HG03575 (cell line): ENCODE measurements at regions not wholly inside any gene's neighbourhood (a gene's known extent, or its start where the extent isn't known, plus 50 kb on each side); places are given as distances from the start of the nearest gene placed in this dataset.
"Not testable (repeated sequence)": the region's sequence is repeated elsewhere in the genome, so short reads cannot be mapped to it uniquely, and the experiment has no call there.

Experiments used
- ATAC-seq: cut with Tn5 transposase; IDR thresholded peaks from one replicate; pipeline ENCODE4 v1.9.1; 2021; ENCODE audit not compliant: unreplicated experiment, insufficient number of reproducible peaks, low FRiP score; ENCODE audit errors: extremely low read depth

DNA sequence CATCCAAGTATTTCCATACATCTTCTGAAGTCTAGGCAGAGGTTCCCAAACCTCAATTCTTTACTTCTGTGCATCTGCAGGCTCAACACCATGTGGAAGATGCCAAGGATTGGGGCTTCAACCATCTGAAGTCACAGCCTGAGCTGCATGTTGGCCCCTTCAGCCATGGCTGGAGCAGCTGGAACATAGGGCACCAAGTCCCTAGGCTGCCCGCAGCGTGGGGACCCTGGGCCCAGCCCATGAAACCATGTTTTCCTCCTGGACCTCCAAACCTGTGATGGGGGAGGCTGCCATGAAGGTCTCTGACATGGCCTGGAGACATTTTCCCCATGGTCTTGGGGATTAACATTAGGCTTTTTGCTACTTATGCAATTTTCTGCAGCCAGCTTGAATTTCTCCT, 729.8 kb downstream of the KCNT2 start:
- ATAC-seq = no peak

DNA sequence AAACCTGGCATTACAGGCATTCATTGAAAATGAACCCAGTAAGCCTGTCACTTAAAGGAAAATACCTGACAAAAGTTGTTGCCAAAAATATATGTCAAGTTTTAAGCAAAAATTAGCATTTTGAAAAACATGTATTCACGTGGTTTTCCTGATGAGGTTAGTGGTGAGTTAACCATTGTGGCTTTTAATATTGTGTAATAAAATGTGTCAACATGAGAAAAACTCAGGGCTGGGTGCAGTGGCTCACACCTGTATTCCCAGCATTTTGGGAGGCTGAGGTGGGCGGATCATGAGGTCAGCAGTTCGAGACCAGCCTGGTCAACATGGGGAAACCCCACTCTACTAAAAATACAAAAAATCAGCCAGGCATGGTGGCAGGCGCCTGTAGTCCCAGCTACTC, 731.4 kb downstream of the KCNT2 start:
- ATAC-seq = no peak

DNA sequence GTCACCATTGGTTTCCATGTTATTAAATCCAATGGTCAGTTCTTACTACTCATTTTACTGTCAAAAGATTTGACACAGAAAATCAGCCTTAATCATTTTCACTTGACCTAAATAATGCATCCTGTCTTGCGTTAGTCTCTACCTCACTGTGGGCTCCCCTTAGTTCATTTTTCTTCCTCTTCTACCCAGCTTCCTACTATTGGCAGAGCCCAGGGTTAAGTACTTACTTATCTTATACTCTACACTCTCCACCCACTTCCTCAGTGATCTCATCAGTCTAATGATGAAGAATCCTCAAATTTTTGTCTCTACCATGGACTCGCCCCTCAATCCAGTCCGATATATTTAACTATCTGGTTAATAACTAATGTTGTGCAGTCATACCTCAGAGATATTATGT, 735.9 kb downstream of the KCNT2 start:
- no peak for ATAC-seq

DNA sequence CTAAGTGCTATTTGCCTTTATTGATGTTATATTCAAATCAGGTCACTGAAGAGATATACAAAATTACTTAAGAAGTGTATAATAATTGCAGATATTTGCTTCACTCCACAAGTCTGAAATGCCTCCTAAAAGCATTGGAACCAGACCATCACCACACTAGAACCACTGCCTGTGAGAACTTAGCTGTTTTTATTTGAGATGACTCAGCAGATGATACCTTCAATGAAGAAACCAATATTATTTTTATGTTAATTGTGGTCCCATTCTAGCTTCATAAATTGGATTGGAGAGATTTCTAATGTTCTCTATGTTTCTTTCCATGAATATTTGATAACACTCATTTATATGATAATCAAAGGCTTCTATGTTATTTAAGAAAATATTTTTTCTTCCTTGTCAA, 740.6 kb downstream of the KCNT2 start:
- no peak for ATAC-seq

DNA sequence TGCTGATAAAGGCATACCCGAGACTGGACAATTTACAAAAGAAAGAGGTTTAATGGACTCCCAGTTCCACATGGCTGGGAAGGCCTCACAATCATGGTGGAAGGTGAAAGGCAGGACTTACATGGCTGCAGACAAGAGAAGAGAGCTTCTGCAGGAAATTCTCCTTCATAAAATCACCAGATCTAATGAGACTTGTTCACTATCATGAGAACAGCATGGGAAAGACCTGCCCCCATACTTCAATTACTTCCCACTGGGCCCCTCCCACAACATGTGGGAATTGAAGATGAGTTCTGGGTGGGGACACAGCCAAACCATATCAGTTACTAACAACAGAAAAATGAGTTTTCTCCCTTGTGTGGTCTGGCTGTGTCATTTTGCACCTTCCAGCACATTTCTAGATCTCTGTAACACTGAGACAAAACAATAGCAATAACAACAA, 741.4 kb downstream of the KCNT2 start:
- no peak for ATAC-seq

DNA sequence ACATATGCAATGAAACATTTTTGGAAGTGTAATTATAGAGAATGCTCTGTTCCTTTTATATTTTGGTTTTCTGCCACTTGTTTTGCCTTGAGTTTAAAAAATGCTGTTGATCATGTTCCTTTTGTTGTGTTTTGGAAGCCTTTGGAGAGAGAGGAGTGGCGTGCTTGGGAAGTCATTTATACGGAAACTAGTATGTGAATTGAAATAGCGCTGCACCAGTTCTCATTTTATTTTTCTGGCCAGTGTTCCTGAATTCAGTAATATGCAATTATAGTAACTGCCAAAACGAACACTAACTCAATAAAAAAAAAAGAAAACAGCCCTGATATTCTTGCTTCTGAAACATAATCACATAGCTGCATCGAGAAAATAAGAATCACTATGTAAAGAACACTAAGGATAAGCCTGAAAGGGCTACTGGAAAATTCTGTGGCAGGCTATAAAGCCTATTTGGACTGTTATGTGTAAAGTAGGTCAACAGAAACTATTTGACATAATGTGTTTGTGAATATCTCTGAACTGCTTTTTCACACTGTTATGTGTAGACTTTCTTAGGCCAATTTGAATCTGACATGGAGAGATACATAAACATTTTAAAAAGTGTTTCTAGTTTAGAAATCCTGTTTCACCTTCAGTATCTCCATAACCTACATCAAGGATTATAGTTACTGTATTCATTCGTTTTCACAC, 742.0 kb downstream of the KCNT2 start:
- no peak for ATAC-seq

DNA sequence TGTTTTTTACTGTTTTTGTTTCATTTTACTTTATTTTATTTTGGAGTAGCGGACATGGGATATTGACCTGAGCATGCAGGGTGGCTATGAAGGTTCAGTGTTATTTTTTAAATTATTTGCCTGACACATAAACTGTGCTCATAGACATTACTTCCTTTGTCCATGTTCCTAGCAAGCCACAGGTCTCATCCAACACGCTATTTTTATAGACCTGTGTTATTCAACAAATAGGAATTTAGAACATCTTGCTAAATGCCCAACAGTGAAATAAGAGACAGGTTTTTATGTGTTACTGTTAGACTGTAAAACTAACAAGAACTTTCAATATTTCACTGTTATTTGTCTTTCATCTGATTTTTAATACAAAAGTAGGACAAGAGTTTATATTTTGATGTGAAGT, 756.4 kb downstream of the KCNT2 start:
- ATAC-seq = no peak

DNA sequence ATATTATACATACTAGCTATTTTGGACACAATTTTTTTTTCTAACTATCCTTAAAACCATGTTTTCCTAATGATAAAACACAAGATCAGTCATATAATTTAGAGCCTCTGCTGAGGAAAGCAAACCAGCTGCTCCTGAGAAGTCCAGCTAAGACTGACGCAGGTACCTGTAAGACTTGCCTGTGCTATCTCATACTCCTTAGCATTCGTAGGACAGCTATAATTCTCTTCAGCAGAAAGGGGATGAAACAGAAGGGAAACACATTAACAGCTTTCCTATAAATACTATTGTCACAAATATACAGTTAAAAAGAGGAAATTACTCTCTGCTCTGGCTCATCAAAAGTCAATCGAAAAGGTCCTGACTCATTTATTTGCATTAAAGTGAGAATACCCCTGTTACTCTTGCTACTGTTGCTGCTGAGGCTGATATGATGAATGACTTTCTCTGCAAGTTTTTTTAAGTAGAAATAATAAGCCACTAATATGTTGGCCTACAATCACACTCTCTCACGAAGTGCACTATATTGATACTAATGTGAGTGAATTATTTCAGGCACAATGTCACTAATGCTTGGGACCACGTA, 757.1 kb downstream of the KCNT2 start:
- no peak for ATAC-seq

DNA sequence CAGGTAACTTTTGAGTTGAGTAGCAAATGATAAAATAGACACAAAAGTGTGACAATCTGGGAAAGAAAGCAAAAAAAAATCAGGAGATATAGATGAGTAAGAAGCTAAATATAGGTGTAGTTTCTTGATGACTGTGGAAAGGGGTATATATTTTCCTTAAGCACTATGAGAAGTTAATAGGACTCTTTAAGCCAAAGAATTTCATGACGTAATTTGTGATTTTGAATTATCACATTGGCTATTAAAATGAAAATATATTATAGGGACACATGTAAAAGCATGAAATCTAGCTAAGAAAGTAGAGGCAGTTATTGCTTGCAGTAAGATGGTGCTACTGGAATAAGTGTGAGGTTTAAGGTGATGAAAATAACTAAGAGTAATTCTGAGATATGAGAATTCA, 759.1 kb downstream of the KCNT2 start:
- ATAC-seq = no peak

DNA sequence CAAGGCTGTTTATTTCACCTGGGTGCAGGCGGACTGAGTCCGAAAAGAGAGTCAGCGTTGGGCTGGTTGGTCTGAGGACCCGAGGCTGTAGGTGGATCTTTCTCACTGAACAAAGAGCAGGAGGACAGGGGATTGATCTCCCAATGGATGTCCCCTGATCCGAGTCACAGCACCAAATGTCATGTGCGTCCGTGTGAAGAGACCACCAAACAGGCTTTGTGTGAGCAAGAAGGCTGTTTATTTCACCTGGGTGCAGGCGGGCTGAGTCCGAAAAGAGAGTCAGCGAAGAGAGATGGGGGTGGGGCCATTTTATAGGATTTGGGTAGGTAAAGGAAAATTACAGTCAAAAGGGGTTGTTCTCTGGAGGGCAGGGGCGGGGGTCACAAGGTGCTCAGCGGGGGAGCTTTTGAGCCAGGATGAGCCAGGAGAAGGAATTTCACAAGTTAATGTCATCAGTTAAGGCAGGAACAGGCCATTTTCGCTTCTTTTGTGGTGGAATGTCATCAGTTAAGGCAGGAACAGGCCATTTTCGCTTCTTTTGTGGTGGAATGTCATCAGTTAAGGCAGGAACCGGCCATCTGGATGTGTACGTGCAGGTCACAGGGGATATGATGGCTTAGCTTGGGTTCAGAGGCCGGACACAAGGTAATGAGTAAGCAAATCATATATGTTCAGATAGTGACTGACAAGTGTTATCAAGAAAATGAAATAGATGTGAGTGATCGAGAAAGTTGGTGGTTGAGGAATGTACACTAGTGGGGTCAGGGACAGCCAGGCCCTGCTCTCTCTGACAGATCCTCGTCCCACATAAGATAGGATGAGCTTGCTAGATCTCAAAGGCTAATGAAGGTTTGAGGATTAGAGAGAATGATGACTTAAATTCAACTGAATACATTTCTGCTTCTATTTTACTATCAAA, 760.0 kb downstream of the KCNT2 start:
- not testable (repeated sequence) for ATAC-seq

DNA sequence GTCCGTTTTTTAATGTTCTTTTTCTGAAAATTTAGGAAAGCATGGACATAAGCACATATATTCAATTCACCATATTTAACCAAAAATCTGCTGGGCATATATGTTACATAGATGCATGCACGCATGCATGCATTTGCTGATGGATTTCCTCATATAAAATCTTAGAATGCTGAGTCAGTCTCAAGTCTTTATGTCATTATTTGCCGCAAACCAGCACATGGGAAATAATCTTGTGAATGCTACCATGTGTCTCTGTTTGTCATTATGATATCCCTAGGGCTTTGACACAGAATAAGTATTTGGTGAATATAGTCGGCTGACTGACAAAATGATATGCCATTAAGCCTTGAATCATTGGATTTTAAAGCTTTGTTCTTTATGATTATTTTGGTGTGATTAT, 776.5 kb downstream of the KCNT2 start:
- ATAC-seq = no peak

DNA sequence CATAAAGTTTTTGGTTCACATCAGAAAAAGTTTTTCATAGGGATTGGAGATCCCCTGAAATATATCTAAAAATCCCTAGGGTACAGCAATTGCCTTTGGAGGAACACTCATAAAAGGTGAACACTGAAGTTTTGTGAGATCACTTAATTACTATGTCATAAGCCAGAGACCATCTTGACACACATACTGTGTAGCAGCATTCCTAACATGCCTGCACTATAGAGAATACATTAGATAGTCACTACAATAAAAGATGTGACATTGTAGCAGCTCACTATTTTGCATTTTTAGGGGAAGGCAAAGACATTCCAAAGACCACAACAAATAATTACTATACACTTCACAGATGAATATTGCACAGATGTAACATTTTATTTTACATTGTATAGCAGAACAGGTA, 779.9 kb downstream of the KCNT2 start:
- no peak for ATAC-seq

DNA sequence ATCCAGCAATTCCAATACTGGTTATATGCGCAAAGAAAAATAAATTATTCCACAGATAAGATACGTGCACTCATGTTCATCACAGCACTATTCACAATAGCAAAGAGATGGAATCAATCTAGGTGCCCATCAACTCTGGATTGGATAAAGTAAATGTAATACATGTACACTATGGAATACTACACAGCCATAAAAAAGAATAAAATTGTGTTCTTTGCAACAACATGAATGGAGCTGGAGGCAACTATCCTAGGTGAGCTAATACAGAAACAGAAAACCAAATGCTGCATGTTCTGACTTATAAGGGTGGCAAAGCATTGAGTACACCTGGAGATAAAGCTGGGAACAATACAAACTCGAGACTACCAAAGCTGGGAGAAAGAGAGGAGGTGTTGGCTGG, 787.3 kb downstream of the KCNT2 start:
- no peak for ATAC-seq

DNA sequence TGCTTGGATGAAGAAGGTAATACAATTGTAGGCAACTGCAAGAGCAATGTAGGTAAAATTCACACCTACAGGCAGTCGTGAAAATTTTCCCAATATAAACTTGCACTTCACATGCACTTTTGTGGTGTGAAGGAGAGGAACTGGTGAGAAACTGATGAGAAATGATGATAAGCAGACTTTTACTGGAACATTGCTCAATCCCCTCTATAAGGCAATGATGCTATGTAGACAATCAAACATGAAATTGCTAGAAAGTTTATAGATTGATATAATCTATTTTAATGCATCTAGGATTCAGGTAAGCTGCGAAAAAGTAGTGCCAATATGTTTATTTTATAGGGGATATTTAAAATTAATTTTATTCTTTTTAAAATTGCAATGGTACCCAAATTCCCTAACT, 802.2 kb downstream of the KCNT2 start:
- no peak for ATAC-seq

DNA sequence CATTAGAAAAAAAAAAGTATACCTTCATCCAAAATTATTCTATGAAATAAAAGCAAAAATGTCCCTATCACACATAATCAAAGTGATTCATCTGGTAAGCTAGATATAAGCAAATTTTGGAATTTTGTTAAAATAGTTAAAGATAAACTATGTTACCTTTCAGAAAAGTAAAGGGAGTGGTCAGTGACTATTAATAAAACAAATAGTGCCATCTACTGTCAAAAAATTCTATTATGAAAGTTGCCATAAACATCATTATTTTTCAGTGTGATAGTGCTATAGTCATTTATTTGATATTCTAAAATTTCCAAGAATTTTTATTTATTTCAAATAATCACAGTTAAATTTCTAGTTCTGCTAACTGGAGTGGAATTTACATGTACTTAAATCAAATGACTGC, 803.7 kb downstream of the KCNT2 start:
- ATAC-seq = no peak

DNA sequence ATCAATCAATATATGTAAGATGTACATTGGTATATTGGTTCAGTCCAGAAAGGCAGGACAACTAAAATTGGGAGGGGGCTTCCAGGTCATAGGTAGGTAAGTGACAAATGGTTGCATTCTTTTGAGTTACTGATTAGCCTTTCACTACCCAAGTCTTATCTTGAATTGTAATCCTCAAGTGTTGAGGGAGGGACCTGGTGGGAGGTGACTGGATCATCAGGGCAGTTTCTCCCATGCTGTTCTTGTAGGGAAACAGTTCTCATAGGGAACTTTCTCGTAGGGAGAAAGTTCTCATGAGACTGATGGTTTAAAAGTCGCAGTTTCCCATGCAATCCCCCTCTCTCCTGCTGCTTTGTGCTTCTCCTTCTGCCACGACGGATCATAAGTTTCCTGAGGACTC, 809.2 kb downstream of the KCNT2 start:
- no peak for ATAC-seq

DNA sequence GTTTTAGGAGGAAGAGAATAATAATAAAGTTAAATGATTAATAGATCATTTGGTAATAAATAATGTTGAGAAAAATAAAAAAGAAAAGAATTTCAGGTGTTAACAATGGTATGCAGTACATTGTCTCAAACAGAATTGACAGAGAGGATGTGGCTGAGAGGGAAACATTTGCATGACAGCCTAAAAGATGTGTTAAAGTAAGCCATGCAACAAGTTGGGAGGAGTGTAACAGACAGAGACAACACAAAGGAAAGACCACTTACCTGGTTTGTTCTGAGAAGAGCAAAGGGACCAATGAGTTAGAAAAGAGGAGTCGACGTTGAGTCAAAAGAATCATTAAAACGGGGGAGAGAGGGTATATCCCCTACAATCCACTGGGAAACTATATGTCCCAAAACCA, 814.0 kb downstream of the KCNT2 start:
- no peak for ATAC-seq

DNA sequence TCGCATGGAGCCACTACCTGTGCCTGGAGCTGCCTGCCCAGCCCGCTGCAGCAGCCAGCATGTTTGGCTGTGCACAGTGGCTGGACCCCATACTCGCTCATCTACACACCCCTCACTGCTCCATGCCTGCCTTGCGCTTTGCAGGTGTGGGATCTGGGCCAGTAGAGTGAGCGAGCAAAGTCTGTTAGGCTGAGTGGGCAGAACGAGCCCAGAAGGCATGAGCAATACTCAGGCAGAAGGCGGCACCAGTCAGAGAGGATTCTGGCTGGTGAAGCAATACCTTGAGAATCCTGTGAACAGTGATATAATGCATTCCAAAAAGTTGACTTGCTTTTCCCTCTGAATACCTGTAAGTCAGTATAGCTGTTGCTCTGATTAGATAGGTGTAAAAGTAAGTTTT, 816.4 kb downstream of the KCNT2 start:
- ATAC-seq = no peak

DNA sequence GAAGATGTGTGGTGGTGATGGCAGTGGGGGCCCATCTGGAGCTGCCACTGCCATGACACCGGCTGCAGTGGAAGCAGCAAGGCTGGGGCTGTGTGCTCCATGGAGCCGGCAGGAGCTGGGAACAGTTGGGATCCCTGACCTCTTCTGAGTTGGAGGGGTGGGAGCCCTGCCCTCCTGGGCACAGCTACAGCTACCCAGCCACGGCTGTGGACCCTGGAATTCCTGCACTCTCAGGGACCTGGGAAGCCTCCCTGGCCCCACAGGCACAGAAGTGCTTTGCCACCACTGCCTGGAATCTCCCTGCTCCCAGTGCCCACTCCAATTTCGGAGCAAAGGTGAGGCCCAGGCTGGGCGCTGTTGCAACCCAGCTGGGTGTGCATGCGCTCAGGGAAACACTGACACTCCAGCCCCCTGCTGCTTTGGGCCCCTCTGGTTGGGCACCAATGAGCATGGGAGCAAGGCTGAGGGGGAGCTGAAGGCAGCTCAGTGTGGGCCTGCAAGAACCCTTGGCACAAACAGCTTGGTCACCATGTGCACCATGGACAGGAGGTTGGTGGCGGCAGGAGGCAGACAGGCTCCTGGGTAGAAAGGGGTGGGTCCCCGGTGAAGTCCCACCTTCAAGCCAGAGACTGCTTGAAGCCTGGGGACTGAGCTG, 817.6 kb downstream of the KCNT2 start:
- ATAC-seq = no peak

DNA sequence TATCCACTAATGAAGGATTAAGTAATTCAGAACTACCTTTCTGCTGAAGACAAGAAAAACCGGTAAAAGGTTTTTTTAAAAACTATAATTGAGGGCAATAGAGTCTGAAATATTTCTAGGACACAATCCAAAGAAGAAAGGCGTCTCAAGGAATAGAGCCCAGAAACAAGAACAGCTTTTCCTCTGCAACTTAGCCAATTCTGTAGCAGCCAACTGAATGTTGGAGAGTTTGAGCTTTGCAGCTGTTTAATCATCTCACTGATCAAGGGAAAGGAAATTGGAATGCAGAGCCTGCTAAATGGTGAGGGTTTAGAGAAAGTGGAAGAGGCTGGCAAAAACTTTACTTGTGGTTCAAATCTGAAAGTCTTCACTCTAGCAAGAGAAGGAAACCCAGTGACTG, 818.9 kb downstream of the KCNT2 start:
- ATAC-seq = no peak
